SK-N-MC (cell line): ENCODE measurements at regions not wholly inside any gene's neighbourhood (a gene's known extent, or its start where the extent isn't known, plus 50 kb on each side); places are given as distances from the start of the nearest gene placed in this dataset.

Experiments used
- EZH2 ChIP-seq: fragments of 200-600 bp; sonication (generic); IDR thresholded peaks from one replicate; pipeline ENCODE4 v1.6.1; 2017; ENCODE audit warnings: antibody characterized with exemption
- POLR2AphosphoS5 ChIP-seq: IDR thresholded peaks from 2 replicates; pipeline ENCODE4 v1.6.1; 2012; ENCODE audit warnings: mild to moderate bottlenecking, low read depth, low read length, borderline replicate concordance

DNA sequence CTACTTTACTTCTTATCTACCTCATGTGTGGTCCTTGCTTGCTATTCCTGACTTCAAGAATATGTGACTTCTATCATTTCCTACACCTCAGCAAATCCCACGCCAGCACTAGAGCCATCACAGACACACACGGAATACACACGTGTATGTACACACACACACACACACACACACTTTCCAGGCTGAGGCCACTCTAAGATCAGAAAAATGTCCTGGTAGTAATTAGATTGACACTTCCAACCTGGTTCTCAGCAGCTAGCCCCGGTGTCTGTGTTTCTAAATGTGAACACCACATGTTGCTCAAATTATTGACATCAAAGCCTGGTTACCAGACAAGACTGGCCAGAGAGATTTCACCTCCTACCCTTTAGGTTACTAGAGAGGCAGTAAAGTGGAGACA lies 54.1 kb upstream of the SASH1 start:
- TF ChIP-seq POLR2AphosphoS5 (no peak), EZH2 (no peak)
